Fibroblast of villous mesenchyme (primary cell): ENCODE measurements at regions not wholly inside any gene's neighbourhood (a gene's known extent, or its start where the extent isn't known, plus 50 kb on each side); places are given as distances from the start of the nearest gene placed in this dataset.
A peak's percentile ranks its signal among the peaks of the same experiment; 100 is the strongest.

Experiments used
- DNase-seq: peaks from one replicate; pipeline ENCODE4 v3.0.0-alpha.2; 2010; ENCODE audit warnings: low read depth
- H3K4me3 ChIP-seq: 2 replicates; pipeline ENCODE4 v1.5.1; 2011; ENCODE audit warnings: low read depth, mild to moderate bottlenecking, low read length
- CTCF ChIP-seq: IDR thresholded peaks from 2 replicates; pipeline ENCODE4 v1.5.1; 2012; ENCODE audit warnings: low read depth, mild to moderate bottlenecking, low read length; ENCODE audit not compliant: insufficient read depth

DNA sequence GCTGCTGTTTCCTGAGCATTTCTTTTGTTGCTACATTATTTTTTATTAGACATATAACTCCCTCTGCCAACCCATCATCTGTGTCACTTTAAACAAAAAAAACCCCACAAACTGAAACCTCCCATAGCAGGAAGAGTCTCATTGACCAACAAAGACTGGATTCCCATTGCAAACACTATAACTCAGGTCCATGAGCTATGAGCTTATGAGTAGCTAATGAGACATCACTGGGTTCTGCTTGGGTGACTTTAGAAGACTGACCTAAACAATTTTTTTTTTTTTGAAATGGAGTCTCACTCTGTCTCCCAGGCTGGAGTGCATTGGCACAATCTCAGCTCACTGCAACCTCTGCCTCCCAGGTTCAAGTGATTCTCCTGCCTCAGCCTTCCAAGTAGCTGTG, 212.8 kb downstream of the LTN1 start:
- no peak for TF ChIP-seq CTCF
- no peak overlapping the region for H3K4me3 ChIP-seq
- no peak for DNase-seq

- no peak for DNase-seq
- no peak overlapping the region for H3K4me3 ChIP-seq
- no peak for TF ChIP-seq CTCF
Observed at GRCh38 chr21:28776251-28776650, 216.4 kb downstream of the LTN1 start.

DNA sequence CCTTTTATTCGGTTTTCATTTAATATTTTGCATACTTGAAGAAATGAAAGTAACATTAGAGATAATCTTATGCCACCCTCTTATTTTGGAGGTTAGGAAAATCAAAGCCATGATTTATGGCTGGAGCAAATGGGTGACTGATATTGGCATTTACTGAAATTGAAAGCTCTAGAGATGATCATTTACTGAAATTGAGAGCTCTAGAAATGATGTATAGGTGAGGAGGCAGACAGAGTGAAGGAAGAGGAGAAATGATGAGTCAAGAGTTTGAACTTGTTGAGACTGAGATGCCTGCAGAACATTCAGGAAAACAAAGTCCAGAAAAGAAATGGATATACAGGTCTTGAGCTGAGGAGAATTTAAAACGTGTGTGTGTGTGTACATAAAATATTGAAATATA, 217.6 kb downstream of the LTN1 start:
- no peak for TF ChIP-seq CTCF
- no peak overlapping the region for H3K4me3 ChIP-seq
- DNase-seq: no peak

DNA sequence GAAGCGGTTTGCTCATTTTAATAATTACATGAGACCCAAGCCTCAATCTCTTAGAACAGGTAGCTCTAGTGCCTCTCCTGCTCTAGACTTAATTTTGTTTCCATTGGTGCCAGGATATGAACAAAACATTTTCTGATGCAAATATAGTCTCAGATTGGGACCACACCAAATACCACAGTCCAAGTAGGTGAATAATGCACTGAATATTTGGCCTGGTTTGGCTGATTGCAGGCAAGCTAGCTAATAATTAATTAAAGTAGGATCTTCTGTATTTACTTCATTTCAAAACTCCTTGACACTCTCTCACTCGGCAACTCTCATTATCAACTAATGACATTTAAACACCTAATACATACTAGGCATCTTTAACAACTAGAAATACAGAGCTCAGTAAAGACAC, 219.6 kb downstream of the LTN1 start:
- no peak for TF ChIP-seq CTCF
- no peak for DNase-seq
- no peak overlapping the region for H3K4me3 ChIP-seq

DNA sequence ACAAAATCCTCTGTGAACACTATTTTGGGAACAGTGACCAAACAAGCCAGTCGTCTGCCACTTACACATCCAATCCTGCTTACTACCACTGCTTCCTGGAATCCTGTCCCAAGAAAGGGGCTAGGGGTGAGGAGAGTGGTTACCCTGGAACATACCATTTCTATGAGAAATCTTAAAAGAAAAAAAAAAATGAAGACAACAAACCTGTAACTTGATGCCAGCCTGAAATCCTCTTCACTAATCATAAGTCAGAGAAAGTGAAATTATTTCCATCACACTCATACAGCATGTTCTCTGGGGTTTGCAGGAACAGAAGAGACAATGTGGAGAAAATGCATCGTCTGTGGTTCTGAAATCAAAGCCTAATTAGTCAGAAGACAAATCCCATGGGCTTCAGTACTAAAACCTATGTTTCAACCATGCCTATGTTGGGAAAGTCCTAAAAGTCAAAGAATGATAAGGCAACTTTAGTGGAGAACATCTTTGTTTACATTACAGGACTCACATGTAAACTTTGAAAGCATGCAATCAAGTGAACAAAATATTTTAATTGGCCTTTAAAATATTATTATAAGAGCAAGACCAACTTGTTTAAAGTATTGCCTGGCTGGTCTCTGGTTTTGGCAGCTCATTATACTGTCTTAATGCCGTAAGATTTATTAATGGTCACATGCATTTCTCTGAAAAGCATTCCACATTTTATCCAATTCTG, 220.7 kb downstream of the LTN1 start:
- DNase-seq: peak; percentile 97
- peak overlapping the region; percentile 45 for H3K4me3 ChIP-seq
- no peak for TF ChIP-seq CTCF

DNA sequence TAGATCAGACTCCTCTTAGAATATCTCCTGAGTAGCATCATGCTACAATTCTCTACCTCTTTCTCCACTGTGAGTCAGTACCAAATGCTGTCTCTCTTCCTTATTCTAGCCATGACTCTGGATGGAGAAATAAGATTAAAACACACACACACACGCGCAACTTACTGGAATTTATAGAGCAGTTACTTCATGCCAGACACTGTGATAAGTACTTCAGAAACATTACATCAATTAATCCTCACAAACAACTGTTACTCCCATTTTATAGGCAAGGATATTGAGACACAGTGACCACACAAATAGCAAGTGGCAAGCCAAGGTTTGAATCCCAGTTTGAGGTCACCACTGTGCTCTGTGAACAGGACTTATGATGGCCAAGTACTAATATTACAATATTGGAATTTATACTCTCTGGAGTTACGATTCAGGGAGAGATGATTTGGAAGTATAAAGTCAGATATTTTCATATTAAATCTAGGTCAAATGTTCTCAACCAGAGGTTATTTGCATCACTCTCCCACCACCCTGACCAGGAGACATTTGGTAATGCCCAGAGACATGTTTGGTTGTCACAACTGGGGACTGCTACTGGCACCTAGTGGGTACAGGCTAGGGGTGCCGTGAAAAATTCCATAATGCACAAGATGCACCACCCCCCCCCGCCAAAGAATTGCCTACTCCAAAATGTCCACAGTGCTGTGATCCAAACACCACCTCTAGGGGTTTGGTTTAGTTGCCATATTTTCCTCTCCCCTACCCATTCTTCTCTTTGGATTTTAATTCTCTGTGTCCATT, 221.6 kb downstream of the LTN1 start:
- peak; percentile 93 for DNase-seq
- no peak for TF ChIP-seq CTCF

DNA sequence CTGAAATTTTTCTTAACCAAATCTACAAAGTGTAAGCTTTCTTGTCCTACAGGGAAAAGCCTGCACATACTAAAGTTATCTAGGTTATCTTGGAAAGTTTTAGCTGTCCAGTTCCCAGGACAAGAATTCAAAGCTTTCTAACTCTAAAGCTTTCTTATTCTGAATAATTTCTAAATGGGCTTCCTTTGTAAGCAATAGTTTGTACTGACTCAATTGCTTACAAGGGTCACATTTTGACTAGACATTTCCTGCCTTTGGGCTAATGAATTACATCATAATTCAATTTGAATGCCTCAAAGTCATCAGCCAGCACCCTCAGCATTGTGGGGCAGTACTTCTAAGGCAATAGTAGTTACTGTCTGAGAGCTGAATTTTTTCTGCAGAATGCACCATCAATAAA, 223.0 kb downstream of the LTN1 start:
- TF ChIP-seq CTCF: no peak
- no peak for DNase-seq
- H3K4me3 ChIP-seq: no peak overlapping the region

More for the DNA sequence above, 221.6 kb downstream of the LTN1 start:
- peak overlapping the region; percentile 45 for H3K4me3 ChIP-seq
